IMR-90 (cell line): ENCODE measurements at regions not wholly inside any gene's neighbourhood (a gene's known extent, or its start where the extent isn't known, plus 50 kb on each side); places are given as distances from the start of the nearest gene placed in this dataset.

Experiments used
- BHLHE40 ChIP-seq: fragments of 150-350 bp; IDR thresholded peaks from 2 replicates; pipeline ENCODE4 v1.6.1; 2016; ENCODE audit warnings: mild to moderate bottlenecking, low read depth, low read length
- CEBPB ChIP-seq: IDR thresholded peaks from 2 replicates; pipeline ENCODE4 v1.6.1; 2012; ENCODE audit warnings: low read depth, low read length, improper control_type of control experiment
- CTCF ChIP-seq: conservative IDR thresholded peaks from 2 replicates; pipeline ENCODE4 v1.5.1; 2012; ENCODE audit warnings: mild to moderate bottlenecking, low read depth, low read length, improper control_type of control experiment
- ELK1 ChIP-seq: fragments of 150-350 bp; IDR thresholded peaks from 2 replicates; pipeline ENCODE4 v1.6.1; 2016; ENCODE audit warnings: low read depth, mild to moderate bottlenecking, low read length, moderate library complexity, borderline replicate concordance
- FOS ChIP-seq: fragments of 150-350 bp; IDR thresholded peaks from 2 replicates; pipeline ENCODE4 v1.6.1; 2016; ENCODE audit warnings: low read depth, low read length
- MAZ ChIP-seq: IDR thresholded peaks from 2 replicates; pipeline ENCODE4 v1.6.1; 2012; ENCODE audit warnings: low read depth, mild to moderate bottlenecking, low read length, improper control_type of control experiment, moderate library complexity, borderline replicate concordance
- MXI1 ChIP-seq: IDR thresholded peaks from 2 replicates; pipeline ENCODE4 v1.6.1; 2012; ENCODE audit warnings: low read depth, mild to moderate bottlenecking, low read length, moderate library complexity, borderline replicate concordance
- POLR2A ChIP-seq: IDR thresholded peaks from 2 replicates; pipeline ENCODE4 v1.6.1; 2012; ENCODE audit warnings: mild to moderate bottlenecking, low read depth, low read length
- RAD21 ChIP-seq: IDR thresholded peaks from 2 replicates; pipeline ENCODE4 v1.6.1; 2012; ENCODE audit warnings: low read length, improper control_type of control experiment
- RCOR1 ChIP-seq: IDR thresholded peaks from 2 replicates; pipeline ENCODE4 v1.6.1; 2012; ENCODE audit warnings: mild to moderate bottlenecking, low read length, improper control_type of control experiment; ENCODE audit not compliant: insufficient replicate concordance
- RFX5 ChIP-seq: IDR thresholded peaks from 2 replicates; pipeline ENCODE4 v1.8.0; 2012; ENCODE audit warnings: low read depth, mild to moderate bottlenecking, low read length, moderate library complexity
- SMC3 ChIP-seq: fragments of 150-350 bp; IDR thresholded peaks from 2 replicates; pipeline ENCODE4 v1.6.1; 2016; ENCODE audit warnings: low read depth, mild to moderate bottlenecking, antibody characterized with exemption, low read length, moderate library complexity
- USF2 ChIP-seq: fragments of 150-350 bp; IDR thresholded peaks from 2 replicates; pipeline ENCODE4 v1.6.1; 2017; ENCODE audit warnings: mild to moderate bottlenecking, antibody characterized with exemption, low read length, low read depth

GRCh38 chr1:208825300-208825699 lies 581.1 kb upstream of the PLXNA2 start:
- no peak for TF ChIP-seq CTCF
- no peak for TF ChIP-seq BHLHE40
- TF ChIP-seq POLR2A = no peak
- TF ChIP-seq MAZ = no peak
- TF ChIP-seq RCOR1 = no peak
- TF ChIP-seq CEBPB = 0 out of 2 replicates have a peak, but pooled peaks have one; percentile 9
- TF ChIP-seq USF2 = no peak
- TF ChIP-seq RAD21 = no peak
- TF ChIP-seq RFX5 = no peak
- no peak for TF ChIP-seq FOS
- TF ChIP-seq ELK1 = no peak
- TF ChIP-seq SMC3 = no peak
- no peak for TF ChIP-seq MXI1
